ENCODE measurements at regions not wholly inside any gene's neighbourhood (a gene's known extent, or its start where the extent isn't known, plus 50 kb on each side); places are given as distances from the start of the nearest gene placed in this dataset.
"Not testable (repeated sequence)": the region's sequence is repeated elsewhere in the genome, so short reads cannot be mapped to it uniquely, and the experiment has no call there.

DNA sequence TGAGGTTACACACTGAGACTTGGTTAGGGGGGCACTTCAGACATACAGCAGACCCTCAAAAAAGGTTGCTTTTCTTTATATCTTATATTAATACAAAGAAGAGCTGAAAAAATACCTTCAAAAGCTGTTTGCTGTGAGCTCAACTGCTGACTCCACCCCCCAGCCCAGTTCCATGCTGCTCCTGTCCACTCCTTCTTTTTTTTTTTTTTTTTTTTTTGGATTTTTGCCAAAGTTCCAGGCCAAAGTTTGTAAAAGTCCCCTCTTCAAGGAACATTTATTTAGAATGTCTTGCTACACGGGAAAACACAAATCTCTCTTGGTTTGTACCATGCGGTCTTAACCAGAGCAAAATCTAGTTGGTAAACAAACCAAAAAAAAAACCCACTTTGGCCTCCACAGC, 85.3 kb upstream of the AKAP12 start:
- no peak for DNase-seq

DNA sequence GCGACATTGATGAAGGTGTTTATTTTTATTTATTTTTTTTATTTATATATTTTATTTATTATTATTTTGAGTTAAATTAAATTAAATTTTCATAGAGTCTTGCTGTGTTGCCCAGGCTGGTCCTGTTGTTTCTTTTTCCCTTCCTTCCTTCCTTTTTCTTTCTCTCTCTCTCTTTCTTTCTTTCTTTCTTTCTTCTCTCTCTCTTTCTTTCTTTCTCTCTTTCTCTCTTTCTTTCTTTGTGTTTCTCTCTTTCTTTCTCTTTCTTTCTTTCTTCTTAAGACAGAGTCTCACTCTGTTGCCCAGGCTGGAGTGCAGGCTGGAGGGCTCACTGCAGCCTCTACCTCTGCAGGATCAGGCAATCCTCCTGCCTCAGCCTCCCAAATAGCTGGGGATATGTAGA, 84.7 kb upstream of the AKAP12 start:
- no peak for DNase-seq

DNA sequence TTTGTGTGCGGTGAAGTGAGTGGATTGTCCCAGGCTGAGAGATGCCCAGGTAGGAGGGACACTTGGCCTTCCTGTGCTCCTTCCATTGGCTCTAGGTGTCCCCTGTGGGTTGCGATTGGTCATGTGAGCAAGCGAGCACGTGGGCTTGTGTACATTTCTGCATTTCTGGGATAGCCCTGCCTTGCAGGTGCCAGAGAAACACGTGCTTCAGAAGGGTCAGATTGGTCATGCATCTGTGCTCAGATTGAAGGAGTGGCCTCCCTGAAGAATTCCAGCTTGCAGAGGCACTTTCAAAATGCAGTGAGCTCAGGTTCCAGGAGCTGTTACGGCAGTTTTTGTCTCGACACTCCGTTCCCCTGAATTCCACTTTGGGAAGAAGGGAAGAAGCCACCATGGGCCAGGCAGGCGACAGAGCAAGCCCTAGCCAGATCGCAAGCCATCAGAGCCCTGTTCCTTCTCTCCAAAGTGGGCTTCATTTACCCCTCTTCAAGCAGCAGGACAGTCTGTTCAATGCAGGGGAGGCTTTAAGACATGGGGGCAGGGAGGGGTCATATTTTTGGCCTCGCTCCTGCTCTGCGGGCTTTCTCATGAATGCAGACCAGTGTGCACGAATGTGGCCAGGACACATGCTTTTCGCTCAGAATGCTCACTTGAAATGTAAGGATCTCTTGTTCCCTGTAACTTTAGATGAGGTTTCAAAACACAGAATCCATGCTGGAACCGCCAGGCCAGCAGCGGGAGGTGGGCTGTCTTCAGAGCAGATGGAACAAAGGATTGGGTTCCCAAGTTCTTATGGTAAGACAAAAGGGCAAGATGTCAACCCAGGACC, 78.6 kb upstream of the AKAP12 start:
- DNase-seq = peak; percentile 41

DNA sequence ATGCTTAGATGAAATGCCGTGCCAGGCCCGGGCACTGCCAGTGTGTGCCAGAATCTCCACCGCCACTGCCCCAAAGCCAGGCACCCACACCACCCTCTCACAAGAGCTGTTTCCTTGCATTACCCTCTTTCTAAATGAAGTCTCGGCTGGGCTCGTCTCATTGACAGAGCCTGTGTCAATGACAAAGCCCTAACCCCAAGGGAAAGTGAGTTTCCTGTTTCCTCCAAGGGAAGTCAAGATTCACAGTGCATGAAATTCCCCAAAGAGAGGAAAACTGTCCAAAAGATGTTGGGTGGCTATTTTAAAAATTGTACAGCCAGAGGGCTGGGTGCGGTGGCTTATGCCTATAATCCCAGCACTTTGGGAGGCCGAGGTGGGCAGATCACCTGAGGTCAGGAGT, 75.4 kb upstream of the AKAP12 start:
- no peak for DNase-seq

DNA sequence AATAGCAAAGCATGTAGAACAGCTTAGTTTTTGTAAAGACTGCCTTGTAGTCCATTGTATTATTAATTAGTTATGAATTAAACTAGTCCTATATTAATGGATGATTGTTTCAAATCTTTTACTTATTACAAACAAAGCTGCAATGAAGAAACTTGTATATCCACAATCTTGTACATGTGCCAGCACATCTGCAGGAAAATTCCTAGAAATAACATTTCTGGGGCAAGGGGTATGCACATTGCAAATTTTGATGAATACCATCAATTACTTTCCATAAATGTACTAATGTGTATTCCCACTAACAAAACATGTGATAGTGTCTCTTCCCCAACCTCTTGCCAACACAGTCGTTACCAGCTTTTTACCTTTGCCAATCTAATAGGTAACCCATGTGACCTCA, 73.6 kb upstream of the AKAP12 start:
- no peak for DNase-seq

DNA sequence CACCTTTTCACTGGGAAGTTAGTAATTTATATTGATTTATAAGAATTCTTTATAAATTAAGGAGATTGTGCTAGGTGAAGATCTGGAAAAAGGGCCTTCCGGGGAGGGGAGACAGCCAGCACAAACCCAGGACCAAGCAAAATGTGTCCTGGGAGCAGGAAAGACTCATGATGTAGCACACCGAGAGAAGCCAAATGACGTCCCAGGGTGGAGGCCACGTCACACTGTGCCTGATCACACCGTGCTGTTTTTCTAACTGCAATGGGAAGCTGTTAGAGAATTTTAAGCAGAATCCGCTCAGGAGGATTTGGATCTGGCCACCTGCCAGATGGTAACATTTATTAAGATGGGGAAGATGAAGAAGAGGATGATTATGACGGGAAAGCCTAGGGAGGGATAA, 72.7 kb upstream of the AKAP12 start:
- no peak for DNase-seq

DNA sequence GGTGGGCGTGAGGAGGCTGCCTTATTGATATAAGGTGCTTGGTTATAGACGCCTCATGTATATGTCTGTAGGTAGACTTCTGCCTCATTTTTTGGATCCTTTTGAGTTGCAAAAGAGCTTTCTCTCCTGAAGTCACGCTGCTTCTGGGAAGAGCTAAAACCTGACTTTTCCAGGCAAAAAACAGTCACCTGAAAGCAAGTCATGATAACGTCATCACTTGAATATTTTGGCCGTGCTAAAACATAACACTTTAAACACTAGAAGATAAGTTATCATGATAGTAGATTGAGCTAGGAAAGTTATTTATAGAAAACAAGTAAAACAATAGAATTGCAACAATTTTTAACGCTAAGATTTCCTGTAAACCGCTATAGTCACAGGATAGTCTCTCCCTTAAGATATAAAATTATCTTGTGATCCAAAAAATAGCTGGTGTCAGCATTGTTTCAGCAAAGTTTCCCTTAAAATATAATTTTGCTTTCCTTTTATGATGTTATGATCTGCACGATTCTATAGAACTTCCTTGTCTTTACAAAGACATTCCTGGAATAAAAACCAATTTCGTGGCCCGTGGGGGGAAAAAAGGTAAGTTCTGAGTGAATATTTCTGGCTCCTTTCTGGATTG, 69.0 kb upstream of the AKAP12 start:
- DNase-seq = no peak

DNA sequence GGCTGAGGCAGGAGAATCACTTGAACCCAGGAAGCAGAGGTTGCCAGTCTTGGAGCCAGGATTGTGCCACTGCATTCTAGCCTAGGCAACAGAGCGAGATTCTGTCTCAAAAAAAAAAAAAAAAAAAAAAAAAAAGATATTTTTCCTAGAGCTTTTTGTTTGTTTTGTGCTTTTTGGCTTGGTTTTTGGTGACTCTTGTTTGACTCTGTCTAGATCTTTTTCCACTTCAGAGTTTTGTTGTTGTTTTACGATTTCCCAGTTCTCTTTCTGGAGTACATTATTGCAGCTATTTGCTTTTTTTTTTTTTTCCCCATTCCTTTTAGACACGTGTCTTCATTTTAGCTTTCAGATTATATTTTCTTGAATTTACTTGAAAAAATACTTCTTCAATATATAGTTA, 67.0 kb upstream of the AKAP12 start:
- no peak for DNase-seq

DNA sequence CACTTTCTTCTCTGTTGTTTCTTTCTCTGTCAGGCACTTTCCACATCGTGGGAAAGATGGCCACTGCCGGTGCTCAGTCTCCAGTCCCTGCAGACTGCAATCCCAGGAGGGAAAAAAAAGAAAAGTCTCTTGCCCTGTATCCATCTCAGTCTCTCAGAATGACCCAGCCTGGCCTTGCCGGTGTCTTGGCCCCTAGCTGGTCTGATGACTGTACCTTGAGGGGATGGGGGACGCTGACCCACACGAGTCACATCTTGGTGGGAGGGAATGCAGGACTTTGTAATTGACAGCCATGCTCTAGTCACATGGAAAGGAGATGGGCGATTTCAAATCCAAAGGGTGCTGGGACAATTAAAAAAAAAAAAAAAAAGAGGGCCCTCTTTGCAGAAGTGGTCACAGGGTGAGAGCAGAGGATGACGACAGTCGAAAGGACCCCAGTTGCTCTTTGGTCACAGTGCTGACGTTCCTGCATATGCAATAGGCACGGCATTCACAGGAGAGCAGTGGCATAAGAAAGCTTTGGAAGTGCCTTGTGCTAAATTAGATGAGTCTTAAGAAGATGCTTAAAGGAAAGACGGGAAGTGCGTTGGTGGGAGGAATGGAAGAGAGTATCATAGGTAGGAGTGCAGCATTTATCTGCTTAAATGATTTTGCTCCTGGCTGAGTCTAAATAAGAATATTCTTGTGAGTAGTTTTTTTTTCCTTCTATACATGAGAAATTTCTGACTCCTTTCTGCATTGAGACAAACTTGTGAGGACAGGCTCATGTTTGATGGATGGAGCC, 63.9 kb upstream of the AKAP12 start:
- no peak for DNase-seq

DNA sequence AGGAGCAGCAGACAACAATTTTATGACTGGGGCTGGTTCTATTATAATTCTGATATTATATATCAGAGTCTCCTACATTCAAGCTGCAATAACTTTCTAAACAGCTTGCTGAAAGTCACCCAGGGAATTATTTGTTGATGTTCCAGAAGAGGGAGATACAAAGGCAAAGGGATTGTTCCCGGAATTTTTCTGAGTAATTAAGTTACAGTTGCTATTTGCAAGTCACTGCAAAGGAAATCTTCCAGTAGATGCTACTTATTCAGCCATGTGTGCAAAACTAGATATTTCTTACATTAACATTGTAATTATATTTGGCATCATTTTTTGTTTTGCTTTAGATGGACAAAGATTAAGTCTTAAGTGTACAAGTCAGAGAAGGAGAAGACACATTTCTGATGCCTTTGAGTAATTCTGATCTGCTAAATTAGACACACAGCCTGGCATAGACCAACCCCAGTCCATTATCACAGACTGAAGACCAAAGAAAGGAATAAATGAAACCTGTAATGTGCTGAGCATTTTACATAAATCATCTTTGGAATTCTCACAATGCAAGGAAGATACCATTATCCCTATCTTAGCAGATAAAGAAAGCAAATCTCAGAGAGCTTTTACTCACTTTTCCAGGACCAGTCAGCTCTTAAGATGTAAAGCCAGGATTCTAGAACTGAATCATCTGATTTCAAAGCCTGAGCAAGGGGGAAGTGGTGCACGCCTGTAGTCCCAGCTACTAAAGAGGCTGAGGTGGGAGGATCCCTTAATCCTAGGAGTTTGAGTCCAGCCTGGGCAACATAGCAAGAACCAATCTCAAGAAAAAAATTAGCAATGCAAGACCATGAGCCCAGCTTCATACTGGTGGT, 62.6 kb upstream of the AKAP12 start:
- no peak for DNase-seq

DNA sequence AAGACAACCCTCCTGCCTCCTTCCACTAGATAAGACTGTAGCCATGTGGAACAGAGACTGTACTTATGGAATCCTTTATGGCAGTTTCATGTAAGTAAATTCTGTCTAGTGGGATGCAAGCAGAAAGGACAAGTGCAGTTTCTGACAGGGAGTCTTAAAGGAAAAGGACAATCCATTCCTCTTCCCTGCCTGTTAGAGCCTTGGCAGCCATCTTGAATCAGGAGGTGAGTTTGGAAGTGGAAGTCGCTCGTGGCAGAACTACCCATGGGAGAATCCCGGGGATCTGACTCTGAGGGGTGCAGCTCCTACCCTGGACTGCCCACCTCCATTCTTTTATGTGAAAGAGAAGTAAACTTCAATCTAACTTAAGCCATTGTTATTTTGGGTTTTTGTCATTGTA, 61.4 kb upstream of the AKAP12 start:
- no peak for DNase-seq

DNA sequence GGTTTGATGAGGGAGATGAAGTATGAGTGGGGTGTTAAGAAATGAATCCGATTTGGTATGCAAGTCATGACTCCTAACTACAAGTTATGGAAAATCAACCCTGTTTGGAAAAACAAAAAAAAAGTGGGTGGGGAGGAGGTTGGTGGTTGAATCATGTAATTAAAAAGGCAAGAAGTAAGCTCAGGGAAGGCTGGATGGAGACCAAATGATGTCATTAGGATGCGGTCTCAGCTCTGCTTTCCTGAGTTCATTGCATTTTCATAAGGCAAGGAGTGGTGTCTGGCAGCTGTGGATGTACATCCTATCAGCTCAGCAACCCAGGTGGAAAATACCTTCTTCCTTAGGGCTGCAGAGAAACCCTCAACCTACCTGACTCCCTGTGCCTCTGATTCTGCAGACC, 60.4 kb upstream of the AKAP12 start:
- DNase-seq = no peak

DNA sequence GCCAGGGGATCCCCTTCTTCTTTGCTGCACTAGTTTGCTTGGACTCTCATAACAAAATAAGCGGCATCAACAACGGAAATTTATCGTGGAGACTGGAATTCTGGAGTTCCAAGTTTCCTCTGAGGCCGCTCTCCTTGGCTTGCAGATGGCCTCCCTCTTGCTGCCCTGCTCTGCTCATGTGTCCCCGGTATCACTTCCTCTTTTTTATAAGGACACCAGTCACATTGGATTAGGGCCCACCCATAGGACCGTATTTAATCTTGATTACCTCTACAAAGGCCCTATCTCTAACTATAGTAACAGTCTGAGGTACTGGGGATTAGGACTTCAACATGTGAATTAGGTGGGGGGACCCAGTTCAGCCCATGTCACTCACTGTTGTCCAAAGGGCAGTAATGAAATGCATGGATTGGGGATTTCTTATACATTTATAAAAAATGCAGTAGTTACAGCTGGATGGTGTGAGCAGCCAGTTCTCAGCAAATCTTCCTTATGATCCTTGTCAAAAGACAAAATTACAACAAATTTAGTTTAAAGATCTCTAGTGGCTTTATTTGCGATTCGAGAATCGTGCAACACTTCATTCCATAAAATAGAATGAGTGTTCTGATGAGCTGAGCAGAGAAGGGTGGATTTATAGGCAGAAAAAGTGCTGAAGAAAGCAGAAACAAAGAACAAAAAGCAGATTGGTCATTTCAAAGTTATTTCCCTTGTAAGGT, 59.3 kb upstream of the AKAP12 start:
- no peak for DNase-seq

DNA sequence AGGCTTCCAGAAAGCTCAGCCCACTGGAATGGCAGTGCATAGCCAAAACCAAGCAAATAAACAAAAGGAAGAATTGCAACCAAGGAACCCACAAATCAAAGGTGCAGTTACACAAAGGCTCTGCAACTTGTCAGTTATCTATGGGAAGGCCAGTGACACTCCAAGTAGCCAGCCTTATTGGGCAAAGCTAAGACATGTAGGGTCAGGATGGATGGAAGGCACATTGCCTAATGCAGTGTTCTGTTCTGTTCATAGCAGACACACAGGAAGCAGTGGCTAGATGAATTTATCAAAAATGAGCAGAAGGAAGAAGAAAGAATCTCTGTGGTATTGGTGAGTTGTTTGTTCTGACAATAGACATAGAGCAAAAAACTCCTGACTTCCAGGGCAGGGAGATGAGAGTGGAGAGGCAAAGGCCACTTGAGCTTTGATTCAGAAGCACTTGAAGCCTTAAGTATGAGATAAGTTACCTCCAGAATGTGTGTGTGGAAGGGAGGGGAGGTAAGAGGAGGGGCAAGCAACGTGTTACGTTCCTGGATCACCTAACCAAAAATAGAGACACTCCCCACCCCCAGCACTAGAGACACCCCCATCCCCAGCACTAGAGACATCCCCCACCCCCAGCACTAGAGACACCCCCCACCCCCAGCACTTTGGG, 57.9 kb upstream of the AKAP12 start:
- DNase-seq = no peak

DNA sequence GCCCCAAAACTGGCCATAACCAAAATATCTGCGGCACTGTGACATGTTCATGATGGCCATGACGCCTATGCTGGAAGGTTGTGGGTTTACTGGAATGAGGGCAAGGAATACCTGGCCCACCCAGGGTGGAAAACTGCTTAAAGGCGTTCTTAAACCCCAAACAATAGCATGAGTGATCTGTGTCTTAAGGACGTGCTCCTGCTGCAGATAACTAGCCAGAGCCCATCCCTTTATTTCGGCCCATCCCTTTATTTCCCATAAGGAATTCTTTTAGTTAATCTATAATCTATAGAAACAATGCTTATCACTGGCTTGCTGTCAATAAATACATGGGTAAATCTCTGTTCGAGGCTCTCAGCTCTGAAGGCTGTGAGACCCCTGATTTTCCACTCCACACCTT, 56.8 kb upstream of the AKAP12 start:
- not testable (repeated sequence) for DNase-seq

DNA sequence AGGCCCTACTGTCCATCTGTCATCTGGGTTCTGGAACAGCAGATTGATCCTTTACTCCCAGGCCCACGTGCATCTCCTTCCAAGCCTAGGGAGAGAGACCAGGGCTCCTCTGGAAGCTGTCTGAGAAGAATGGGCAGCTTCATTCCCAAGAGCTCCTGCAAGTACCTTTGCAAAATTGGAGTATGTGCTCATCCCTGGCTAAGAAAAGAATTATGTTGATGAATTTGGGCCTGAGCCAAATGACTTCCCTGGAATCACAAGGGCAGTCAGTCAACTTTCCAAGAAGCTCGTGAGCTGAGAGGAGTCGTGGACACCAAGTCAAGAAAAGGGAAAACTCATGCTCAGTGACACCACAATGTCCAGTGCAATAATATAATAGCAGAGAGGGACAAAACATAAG, 54.6 kb upstream of the AKAP12 start:
- DNase-seq = no peak

DNA sequence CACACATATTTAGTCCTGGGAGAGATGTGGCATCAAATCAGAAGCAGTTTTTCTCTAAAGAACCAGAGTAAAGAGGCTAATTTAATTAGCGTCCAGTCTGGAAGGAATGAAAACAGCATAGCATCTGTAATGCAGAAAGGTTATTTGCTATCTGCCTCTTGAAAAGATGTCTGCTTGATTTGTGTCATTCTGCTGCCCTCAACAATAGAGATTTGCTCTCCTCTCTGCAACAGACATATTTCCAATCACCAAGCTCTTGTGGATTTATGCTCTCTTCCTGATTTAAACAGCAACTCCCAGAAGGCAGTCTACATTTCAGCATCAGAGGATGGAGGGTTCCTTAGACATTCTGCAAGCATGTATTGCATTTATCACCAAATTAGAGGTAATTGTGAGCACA, 53.5 kb upstream of the AKAP12 start:
- no peak for DNase-seq

DNA sequence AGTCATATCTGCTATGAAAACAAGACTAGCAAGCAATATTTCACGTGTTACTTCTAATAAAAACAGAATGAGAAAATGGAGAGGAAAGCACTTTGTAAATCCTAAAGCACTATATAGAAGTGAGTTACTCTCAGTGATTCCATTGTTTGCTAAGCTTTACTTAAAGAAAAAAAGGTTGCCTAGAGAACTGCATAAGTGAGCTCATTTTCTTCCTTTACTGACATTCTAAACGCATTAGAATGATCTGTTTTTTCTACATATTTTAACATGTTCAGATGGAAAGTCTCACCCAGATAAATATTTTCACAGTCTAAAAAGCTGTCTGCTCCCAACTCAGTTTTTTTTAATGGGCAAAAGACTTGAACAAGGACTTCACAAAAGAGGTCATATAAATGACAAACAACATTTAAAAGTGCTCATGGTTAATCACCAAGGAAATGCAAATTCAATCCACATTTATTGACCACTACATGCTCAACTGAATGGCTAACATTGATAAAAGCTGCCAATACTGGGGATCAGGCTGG, 52.9 kb upstream of the AKAP12 start:
- no peak for DNase-seq
